Transverse colon (tissue), 4 donors: ENCODE measurements at regions not wholly inside any gene's neighbourhood (a gene's known extent, or its start where the extent isn't known, plus 50 kb on each side); places are given as distances from the start of the nearest gene placed in this dataset.

ENCODE experiments used
- DNase-seq: peaks from one replicate; pipeline ENCODE4 v3.0.0-alpha.2; 2019
- H3K27ac ChIP-seq, 4 donors: fragments of 200-600 bp; sonication (generic); 2 replicates each; pipeline ENCODE4 v1.5.1; 2016 to 2018; ENCODE audit warnings: inconsistent platforms in 4 of 4
- H3K27me3 ChIP-seq: fragments of 200-600 bp; sonication (generic); 2 replicates; pipeline ENCODE4 v1.5.1; 2017; ENCODE audit warnings: inconsistent platforms
- H3K36me3 ChIP-seq, 4 donors: fragments of 200-600 bp; sonication (generic); 2 replicates each; pipeline ENCODE4 v1.5.1; 2017 to 2019; ENCODE audit warnings: inconsistent platforms in 4 of 4
- H3K4me1 ChIP-seq, 4 donors: fragments of 200-600 bp; sonication (generic); 2 replicates each; pipeline ENCODE4 v1.5.1; 2017 to 2020; ENCODE audit warnings: inconsistent platforms in 4 of 4
- H3K4me3 ChIP-seq, 4 donors: fragments of 200-600 bp; sonication (generic); 1 replicate in 1 of 4; 2 replicates in 3 of 4; pipeline versions ENCODE4 v1.5.1 to v1.6.1; 2017 to 2019; ENCODE audit warnings: inconsistent platforms in 4 of 4
- H3K9me3 ChIP-seq, 2 donors: fragments of 200-600 bp; sonication (generic); 2 replicates each; pipeline ENCODE4 v1.5.1; 2017 to 2019; ENCODE audit warnings: inconsistent platforms in 2 of 2
- CTCF ChIP-seq, 5 experiments: fragments of 200-600 bp in 3 of 5; fragments of 450-650 bp in 2 of 5; sonication (generic) in 3 of 5; IDR thresholded peaks; 1 replicate in 2 of 5; 2 replicates in 3 of 5; pipeline ENCODE4 v1.5.1; 2016 to 2017; ENCODE audit warnings: antibody characterized with exemption in 5 of 5, inconsistent platforms in 3 of 5, mild to moderate bottlenecking in 2 of 5, moderate library complexity in 1 of 5
- EP300 ChIP-seq: sonication (generic); formaldehyde crosslinking; IDR thresholded peaks from one replicate; pipeline ENCODE4 v1.6.1; 2017; ENCODE audit warnings: antibody characterized with exemption, low read depth
- POLR2A ChIP-seq: fragments of 450-650 bp; IDR thresholded peaks from one replicate; pipeline ENCODE4 v1.6.1; 2016; ENCODE audit warnings: antibody characterized with exemption, mild to moderate bottlenecking, moderate library complexity
- POLR2AphosphoS5 ChIP-seq, 3 donors: sonication (generic); formaldehyde crosslinking; IDR thresholded peaks; one replicate each; pipeline ENCODE4 v1.6.1; 2016; ENCODE audit warnings: antibody characterized with exemption in 3 of 3
- WGBS, 2 donors: methylation state at CpG; one replicate each; pipeline ENCODE4 v1.1.5; 2018; ENCODE audit warnings: low coverage in 1 of 2; 5-methylcytosine and 5-hydroxymethylcytosine counted together
- in situ Hi-C, 4 donors: fragments of 200-750 bp; cut with MboI; loops; one replicate each; pipeline versions ENCODE4 v1.15.0 to v1.15.1; 2017; ENCODE audit warnings: low sequenced_read_pairs in 3 of 4, low pct_ligation_motif_present in 1 of 4, low pct_unique_long_range_greater_than_20kb in 1 of 4
- intact Hi-C: fragments of 100-400 bp; cut with DNase I; formaldehyde crosslinking; loops from one replicate; pipeline ENCODE4 v1.15.1; 2023; ENCODE audit warnings: low total_unique reads

- 65 to 76% methylated on average over 6 of the region's 6 CpGs for WGBS, 2 donors
- H3K36me3 ChIP-seq: no peaks in the 10 kb centered on the region
- H3K27ac ChIP-seq: no peak overlapping the region
- H3K27me3 ChIP-seq: no peaks in the 10 kb centered on the region
- no peaks in the 10 kb centered on the region for H3K9me3 ChIP-seq
- intact Hi-C loops: no loop called here
- no peak for DNase-seq
- in situ Hi-C loops: no loop called here
- TF ChIP-seq EP300: no peak
- no peak overlapping the region for H3K4me3 ChIP-seq
- H3K4me1 ChIP-seq: no peaks in the 10 kb centered on the region
Measured at GRCh38 chr13:22700246-22700887, 480.4 kb upstream of the SGCG start.

GRCh38 chr13:22703601-22704209 lies 477.1 kb upstream of the SGCG start:
- Histone ChIP-seq H3K36me3 (no peaks in the 10 kb centered on the region), H3K27ac (no peak overlapping the region), H3K27me3 (no peaks in the 10 kb centered on the region), H3K9me3 (no peaks in the 10 kb centered on the region), H3K4me1 (no peaks in the 10 kb centered on the region), H3K4me3 (no peak overlapping the region)
- TF ChIP-seq EP300: no peak
- no peak for TF ChIP-seq CTCF (IDR thresholded peaks at IDR 0.05)
- WGBS, 2 donors: 45 to 56% methylated on average over 9 of the region's 9 CpGs
- intact Hi-C loops (no loop called here), in situ Hi-C loops (no loop called here)
- DNase-seq: no peak

GRCh38 chr13:22707946-22708345 lies 472.8 kb upstream of the SGCG start:
- WGBS, 2 donors: 96 to 100% methylated on average over 1 to 5 of the region's 5 CpGs
- Histone ChIP-seq H3K4me3 (no peak overlapping the region), H3K36me3 (no peaks in the 10 kb centered on the region), H3K27me3 (no peaks in the 10 kb centered on the region), H3K27ac (no peak overlapping the region), H3K9me3 (no peaks in the 10 kb centered on the region), H3K4me1 (no peaks in the 10 kb centered on the region)
- no peak for DNase-seq
- in situ Hi-C loops: no loop called here
- intact Hi-C loops: no loop called here
- no peak for TF ChIP-seq CTCF (IDR thresholded peaks at IDR 0.05)
- no peak for TF ChIP-seq POLR2A
- TF ChIP-seq POLR2AphosphoS5 (IDR thresholded peaks at IDR 0.05): no peak
- TF ChIP-seq EP300: no peak

GRCh38 chr13:22717036-22717435 lies 463.7 kb upstream of the SGCG start:
- Histone ChIP-seq H3K4me1 (no peaks in the 10 kb centered on the region), H3K27ac (no peak overlapping the region)
- in situ Hi-C loops: no loop called here

More at GRCh38 chr13:22717036-22717435, 463.7 kb upstream of the SGCG start:
- WGBS, 2 donors: 74 to 75% methylated on average over 7 of the region's 7 CpGs
- no peak for DNase-seq
- Histone ChIP-seq H3K36me3 (no peaks in the 10 kb centered on the region), H3K9me3 (no peaks in the 10 kb centered on the region), H3K4me3 (no peak overlapping the region), H3K27me3 (no peaks in the 10 kb centered on the region)
- intact Hi-C loops: no loop called here
- TF ChIP-seq POLR2A: no peak
- TF ChIP-seq CTCF (IDR thresholded peaks at IDR 0.05): no peak
- no peak for TF ChIP-seq POLR2AphosphoS5 (IDR thresholded peaks at IDR 0.05)
- TF ChIP-seq EP300: no peak
